NCI-H187 treated with DMSO at 0.1 percent for 48 hours (cell line): ENCODE measurements at regions not wholly inside any gene's neighbourhood (a gene's known extent, or its start where the extent isn't known, plus 50 kb on each side); places are given as distances from the start of the nearest gene placed in this dataset.

ENCODE experiments used
- DNase-seq: peaks from one replicate; lab custom pipeline; 2025; lab: John Stamatoyannopoulos, UW

- no peak for DNase-seq
Observed at GRCh38 chr4:124322234-124323065, 390.1 kb downstream of the ANKRD50 start.

- DNase-seq = no peak
Observed at GRCh38 chr4:124325690-124326089, 386.8 kb downstream of the ANKRD50 start.

- no peak for DNase-seq
Observed at GRCh38 chr4:124329134-124329533, 383.4 kb downstream of the ANKRD50 start.

- no peak for DNase-seq
Observed at GRCh38 chr4:124330045-124330444, 382.5 kb downstream of the ANKRD50 start.

- DNase-seq = no peak
Observed at GRCh38 chr4:124331781-124332180, 380.8 kb downstream of the ANKRD50 start.

GRCh38 chr4:124333466-124333865 lies 379.1 kb downstream of the ANKRD50 start:
- DNase-seq = no peak

- no peak for DNase-seq
Observed at GRCh38 chr4:124334119-124334518, 378.4 kb downstream of the ANKRD50 start.

- DNase-seq = no peak
Observed at GRCh38 chr4:124337874-124338273, 374.7 kb downstream of the ANKRD50 start.

GRCh38 chr4:124343661-124344171 lies 368.8 kb downstream of the ANKRD50 start:
- DNase-seq = no peak

- DNase-seq = no peak
Observed at GRCh38 chr4:124372916-124373315, 339.6 kb downstream of the ANKRD50 start.

GRCh38 chr4:124386163-124386562 lies 326.4 kb downstream of the ANKRD50 start:
- DNase-seq = no peak

GRCh38 chr4:124386648-124387047 lies 325.9 kb downstream of the ANKRD50 start:
- no peak for DNase-seq

- no peak for DNase-seq
Observed at GRCh38 chr4:124389591-124389990, 322.9 kb downstream of the ANKRD50 start.

GRCh38 chr4:124390861-124391260 lies 321.7 kb downstream of the ANKRD50 start:
- no peak for DNase-seq

GRCh38 chr4:124396333-124396732 lies 316.2 kb downstream of the ANKRD50 start:
- DNase-seq = no peak

- DNase-seq = no peak
Observed at GRCh38 chr4:124401606-124402005, 310.9 kb downstream of the ANKRD50 start.

- DNase-seq = no peak
Observed at GRCh38 chr4:124409044-124409443, 303.5 kb downstream of the ANKRD50 start.

GRCh38 chr4:124414276-124415040 lies 298.1 kb downstream of the ANKRD50 start:
- no peak for DNase-seq

GRCh38 chr4:124415146-124415545 lies 297.4 kb downstream of the ANKRD50 start:
- DNase-seq = no peak

- no peak for DNase-seq
Observed at GRCh38 chr4:124417371-124417770, 295.2 kb downstream of the ANKRD50 start.

GRCh38 chr4:124420166-124420695 lies 292.3 kb downstream of the ANKRD50 start:
- DNase-seq = no peak

GRCh38 chr4:124423160-124423559 lies 289.4 kb downstream of the ANKRD50 start:
- no peak for DNase-seq

- no peak for DNase-seq
Observed at GRCh38 chr4:124426279-124426678, 286.3 kb downstream of the ANKRD50 start.
